T-helper 1 cell treated with Interleukin-12 subunit alpha and Interleukin-12 subunit beta and Interleukin-4 antibody, amounts not matched to agents 30 ng/mL and 1 ng/mL, for 36 hours (primary cell): ENCODE measurements at regions not wholly inside any gene's neighbourhood (a gene's known extent, or its start where the extent isn't known, plus 50 kb on each side); places are given as distances from the start of the nearest gene placed in this dataset.

Experiments
- intact Hi-C: fragments of 100-400 bp; cut with micrococcal nuclease; formaldehyde crosslinking; loops from one replicate; pipeline ENCODE4 v1.15.1; 2024

- intact Hi-C loops = no loop called here
Observed at GRCh38 chr1:4269952-4270570, 370.0 kb upstream of the C1orf174 start.

- intact Hi-C loops = no loop called here
Observed at GRCh38 chr1:4270651-4271337, 370.7 kb upstream of the C1orf174 start.

GRCh38 chr1:4271338-4271998 is 371.4 kb upstream of the C1orf174 start:
- intact Hi-C loops = no loop called here

GRCh38 chr1:4272568-4272967 is 372.5 kb upstream of the C1orf174 start:
- intact Hi-C loops = no loop called here

DNA sequence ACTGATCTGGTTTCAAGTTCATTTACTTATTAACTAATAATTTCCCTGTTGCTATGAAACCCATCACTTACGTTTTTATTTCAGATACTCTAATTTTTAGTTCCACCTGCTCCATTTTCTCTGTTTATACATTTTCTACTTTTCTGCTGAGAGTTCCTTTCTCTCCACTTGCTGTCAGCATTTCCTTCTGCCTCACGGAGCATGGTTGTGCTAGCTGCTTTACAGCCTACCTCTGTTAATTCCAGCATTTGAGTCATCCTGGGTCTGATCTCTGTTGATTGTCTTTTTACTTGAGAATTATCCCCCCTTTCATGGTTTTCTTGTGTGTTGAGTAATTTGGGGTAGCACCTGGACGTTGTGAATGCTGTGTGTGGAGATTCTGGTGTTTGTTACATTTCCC is 373.2 kb upstream of the C1orf174 start:
- intact Hi-C loops = no loop called here

- intact Hi-C loops = no loop called here
Observed at GRCh38 chr1:4273747-4274146, 373.7 kb upstream of the C1orf174 start.

DNA sequence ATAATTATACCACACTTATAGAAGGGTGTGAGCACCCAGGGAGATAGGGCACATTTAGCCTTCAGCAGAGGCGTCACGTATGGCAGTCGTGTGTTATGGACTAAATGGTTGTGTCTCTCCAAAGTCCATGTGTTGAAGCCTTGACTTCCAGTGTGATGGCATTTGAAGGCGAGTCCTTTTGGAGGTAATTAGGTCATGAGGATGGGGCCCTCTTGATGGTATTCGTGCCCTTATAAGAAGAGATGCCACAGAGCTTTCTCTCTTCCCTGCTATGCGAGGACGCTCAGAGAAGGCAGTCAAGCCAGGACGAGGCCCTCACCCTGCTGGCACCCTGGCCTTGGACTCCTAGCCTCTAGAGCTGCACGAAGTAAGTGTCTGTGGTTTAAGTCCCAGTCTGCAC is 375.0 kb upstream of the C1orf174 start:
- intact Hi-C loops = no loop called here

DNA sequence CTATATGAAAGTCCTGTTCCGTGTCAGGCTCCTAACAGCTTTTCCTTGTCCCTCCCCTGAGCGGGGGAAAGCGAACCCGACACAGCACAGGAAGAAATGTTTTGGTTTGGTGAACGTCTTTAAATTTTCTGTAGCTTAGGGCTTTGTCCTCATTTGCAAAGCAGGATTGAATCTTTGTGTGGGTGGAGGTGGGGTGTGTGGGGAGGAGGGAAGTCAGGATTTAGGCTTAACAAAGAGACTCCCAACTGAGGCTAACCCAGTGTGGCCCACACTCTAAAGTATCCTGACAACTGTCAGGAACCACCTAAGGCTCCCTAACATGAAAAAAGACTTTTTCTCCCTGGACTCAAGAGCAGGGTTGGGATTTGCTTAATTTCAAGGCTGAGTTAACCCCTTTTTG is 376.2 kb upstream of the C1orf174 start:
- intact Hi-C loops = no loop called here

DNA sequence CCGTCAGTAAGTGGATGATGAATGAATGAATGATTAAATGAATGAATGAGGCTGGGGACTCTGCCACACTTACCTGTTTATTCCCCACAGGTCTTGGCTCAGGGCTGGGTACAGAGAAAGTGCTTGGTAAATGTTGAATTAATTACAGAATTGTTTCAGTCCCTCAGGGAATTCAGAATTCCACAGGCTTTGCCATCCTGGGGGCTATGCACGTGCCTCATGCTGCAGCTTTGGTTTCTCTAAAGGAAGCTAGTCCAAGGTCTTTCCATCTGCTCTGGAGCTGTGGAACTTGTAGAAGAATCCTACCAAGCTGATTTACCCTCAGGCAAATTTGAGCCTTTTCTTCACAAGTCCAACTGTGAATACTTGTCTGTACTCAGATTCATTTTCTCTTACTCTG is 376.8 kb upstream of the AJAP1 start:
- intact Hi-C loops = no loop called here

DNA sequence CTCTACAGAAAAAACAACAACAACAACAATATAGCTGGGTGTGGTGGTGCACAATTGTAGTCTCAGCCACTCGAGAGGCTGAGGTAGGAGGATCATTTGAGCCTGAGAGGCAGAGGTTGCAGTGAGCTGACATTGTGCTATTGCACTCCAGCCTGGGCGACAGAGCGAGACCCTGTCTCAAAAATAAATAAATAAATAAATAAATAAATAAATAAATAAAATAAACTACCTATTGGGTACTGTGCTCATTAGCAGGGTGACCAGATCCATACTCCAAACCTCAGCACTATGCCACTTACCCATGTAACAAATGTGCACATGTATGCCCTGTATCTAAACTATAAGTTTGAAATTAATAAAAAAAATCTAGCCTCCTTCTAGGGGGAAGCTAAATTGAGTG is 369.4 kb upstream of the AJAP1 start:
- intact Hi-C loops = no loop called here

GRCh38 chr1:4292861-4293260 is 361.5 kb upstream of the AJAP1 start:
- intact Hi-C loops = no loop called here

DNA sequence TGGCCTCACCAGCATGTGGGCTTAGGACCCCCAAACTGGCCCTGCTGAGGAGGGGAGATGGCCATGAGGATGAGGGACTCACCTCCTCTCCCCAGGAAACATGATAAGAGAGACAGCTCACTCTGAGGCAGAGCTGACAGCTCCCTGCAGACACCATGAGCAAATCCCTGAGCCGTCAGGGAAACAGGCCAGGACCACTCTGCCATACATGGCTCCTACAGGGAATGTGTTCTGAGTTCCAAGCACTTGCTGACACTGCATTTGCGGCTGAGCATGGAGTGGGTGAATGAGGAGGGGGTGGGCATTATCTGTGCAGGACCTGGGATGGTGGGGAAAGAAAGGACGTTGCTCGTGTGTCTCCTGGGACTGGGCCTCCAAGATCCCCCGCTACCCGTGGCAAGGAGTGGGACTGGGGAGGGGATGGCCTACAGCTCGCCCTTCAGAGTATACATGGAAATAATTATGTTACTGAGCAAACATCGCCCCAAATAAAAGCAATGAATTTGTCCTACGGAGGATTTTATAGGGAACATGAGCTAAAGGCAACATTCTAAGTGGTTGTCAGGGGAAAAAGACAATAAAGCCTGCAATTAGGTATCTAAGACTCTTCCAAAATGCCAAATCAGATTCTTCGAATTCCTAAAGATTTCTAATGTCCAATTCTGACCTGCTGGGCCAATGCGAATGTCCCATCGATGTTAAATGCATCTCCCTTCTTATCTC is 355.9 kb upstream of the AJAP1 start:
- intact Hi-C loops = no loop called here

GRCh38 chr1:4301007-4301406 is 353.4 kb upstream of the AJAP1 start:
- intact Hi-C loops = no loop called here

GRCh38 chr1:4303303-4303702 is 351.1 kb upstream of the AJAP1 start:
- intact Hi-C loops = no loop called here

GRCh38 chr1:4305526-4306301 is 348.7 kb upstream of the AJAP1 start:
- intact Hi-C loops = no loop called here

DNA sequence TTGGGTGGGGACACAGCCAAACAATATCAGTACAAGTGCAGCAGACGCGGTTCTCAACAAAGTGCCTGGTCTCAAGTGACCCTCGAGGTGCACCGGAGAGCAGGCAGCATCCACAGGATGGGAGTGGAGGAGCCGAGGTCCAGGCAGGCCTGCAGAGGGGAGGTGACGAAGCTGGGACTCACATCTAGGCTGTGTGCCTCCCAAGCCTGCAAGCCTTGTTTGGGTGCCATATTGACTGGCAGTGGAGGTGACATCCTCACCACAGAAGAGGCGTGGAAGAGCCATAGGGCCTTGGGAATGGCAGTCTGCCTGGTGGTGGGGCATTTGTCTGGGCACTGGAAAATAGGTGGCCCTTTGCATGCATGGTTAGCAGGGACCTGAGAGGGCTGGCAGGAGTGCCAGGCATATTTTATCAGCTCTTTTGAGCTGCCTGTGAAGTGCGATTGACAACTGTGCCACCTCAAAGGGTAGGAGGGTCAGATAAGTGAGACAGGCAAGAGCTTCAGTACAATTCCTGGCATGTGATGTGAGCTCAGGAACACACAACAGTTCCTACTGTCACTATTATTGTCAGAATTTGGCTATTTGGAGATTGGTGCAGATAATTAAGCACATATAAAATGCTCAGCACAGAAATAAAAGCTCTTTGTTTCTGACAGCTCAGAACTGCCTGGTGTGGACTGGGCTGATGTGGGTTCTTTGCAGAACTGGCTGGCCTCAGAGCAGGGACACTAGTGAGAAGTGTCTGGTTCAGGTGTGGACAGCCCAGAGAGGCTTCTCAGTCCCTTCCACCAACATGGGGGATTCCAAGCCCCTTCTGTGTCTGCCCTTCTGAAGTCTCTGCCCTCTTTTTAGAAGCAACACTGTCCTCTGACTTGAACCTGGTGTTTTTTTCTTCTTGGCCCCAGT is 347.6 kb upstream of the AJAP1 start:
- intact Hi-C loops = no loop called here

- intact Hi-C loops = no loop called here
Observed at GRCh38 chr1:4307468-4307845, 347.0 kb upstream of the AJAP1 start.

DNA sequence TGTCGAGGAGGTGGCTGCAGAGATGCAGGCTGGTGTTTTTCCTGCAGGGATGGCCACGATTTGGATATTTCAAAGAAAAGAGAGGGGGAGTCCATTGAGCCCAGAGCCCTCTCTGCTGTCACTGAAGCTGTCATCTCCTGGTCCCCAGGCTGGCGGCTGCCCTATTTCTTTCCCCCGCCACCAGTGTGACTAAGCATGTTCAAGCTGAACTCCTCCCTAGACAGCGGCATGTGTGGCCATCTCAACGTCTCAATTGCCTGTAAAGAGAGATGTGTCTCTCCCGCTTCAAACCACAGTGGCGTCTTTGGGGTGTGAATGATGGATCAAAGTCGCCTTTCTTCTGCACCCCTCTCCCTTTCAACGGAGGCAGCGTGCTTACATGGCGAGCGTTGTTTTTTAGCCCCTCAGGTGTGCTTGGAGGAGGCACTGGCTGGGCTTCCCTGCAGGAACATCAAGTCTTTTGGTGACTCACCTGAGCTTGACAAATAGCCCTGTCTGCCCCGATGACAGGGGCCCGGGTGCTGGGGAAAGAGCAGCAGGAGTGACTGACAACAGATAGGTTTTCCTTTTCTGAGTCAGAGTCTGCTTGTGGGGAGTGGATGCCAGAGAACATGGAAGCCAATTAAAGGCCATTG is 346.4 kb upstream of the AJAP1 start:
- intact Hi-C loops = no loop called here

DNA sequence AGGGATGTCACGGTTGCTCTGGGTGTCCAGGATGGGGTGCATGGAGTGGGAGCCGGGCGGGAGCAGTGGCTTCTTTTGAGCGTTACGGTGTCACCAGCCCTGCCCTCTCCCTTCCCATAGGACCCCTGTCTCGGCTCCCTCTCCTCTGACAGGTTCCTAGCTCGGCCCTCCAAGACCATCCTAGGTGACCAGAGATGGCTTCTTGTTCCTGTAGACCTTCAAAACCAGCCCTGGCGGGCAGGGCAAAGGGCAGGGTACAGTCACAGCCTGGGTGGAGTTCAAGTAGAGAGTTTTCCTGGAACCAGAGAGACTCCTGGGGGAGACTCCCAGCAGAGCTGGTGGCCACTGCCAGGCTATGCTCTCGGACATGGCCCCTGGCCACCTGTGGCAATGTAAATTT is 345.6 kb upstream of the AJAP1 start:
- intact Hi-C loops = no loop called here
